NK-92 treated with Interleukin-12 subunit alpha and Interleukin-12 subunit beta, amount 100 ng/mL, for 24 hours (cell line): ENCODE measurements at regions not wholly inside any gene's neighbourhood (a gene's known extent, or its start where the extent isn't known, plus 50 kb on each side); places are given as distances from the start of the nearest gene placed in this dataset.

Experiments used
- DNase-seq: peaks from one replicate; lab custom pipeline; 2025; lab: John Stamatoyannopoulos, UW

- no peak for DNase-seq
Observed at GRCh38 chr7:32428546-32428945, 61.6 kb downstream of the LSM5 start.

GRCh38 chr7:32427769-32428291, 62.4 kb downstream of the LSM5 start:
- no peak for DNase-seq

- no peak for DNase-seq
Observed at GRCh38 chr7:32416846-32417245, 73.3 kb downstream of the LSM5 start.

GRCh38 chr7:32415936-32416335, 74.2 kb downstream of the LSM5 start:
- no peak for DNase-seq

GRCh38 chr7:32415519-32415918, 74.7 kb downstream of the LSM5 start:
- no peak for DNase-seq

GRCh38 chr7:32412471-32412870, 77.7 kb downstream of the LSM5 start:
- no peak for DNase-seq

GRCh38 chr7:32410545-32410944, 79.6 kb downstream of the LSM5 start:
- no peak for DNase-seq

GRCh38 chr7:32406386-32406785, 83.8 kb downstream of the LSM5 start:
- no peak for DNase-seq

GRCh38 chr7:32403463-32404229, 86.5 kb downstream of the LSM5 start:
- DNase-seq, result no peak

GRCh38 chr7:32400676-32401075, 89.5 kb downstream of the LSM5 start:
- DNase-seq, result no peak

- DNase-seq, result no peak
Observed at GRCh38 chr7:32399311-32399710, 90.9 kb downstream of the LSM5 start.

- no peak for DNase-seq
Observed at GRCh38 chr7:32395168-32395567, 95.0 kb downstream of the LSM5 start.

- no peak for DNase-seq
Observed at GRCh38 chr7:32393861-32394260, 96.3 kb downstream of the LSM5 start.

- no peak for DNase-seq
Observed at GRCh38 chr7:32390210-32390609, 100.0 kb downstream of the LSM5 start.

- no peak for DNase-seq
Observed at GRCh38 chr7:32385316-32385956, 104.7 kb downstream of the LSM5 start.

GRCh38 chr7:32381024-32381601, 109.1 kb downstream of the LSM5 start:
- no peak for DNase-seq

GRCh38 chr7:32379510-32380112, 110.6 kb downstream of the LSM5 start:
- DNase-seq, result no peak

- no peak for DNase-seq
Observed at GRCh38 chr7:32378988-32379387, 111.2 kb downstream of the LSM5 start.

GRCh38 chr7:32364581-32364980, 125.6 kb downstream of the LSM5 start:
- no peak for DNase-seq

GRCh38 chr7:32360127-32360526, 130.1 kb downstream of the LSM5 start:
- DNase-seq, result no peak

GRCh38 chr7:32357535-32358277, 132.5 kb downstream of the LSM5 start:
- DNase-seq, result no peak

GRCh38 chr7:32347244-32347828, 142.8 kb downstream of the LSM5 start:
- no peak for DNase-seq
